Neural cell (in vitro differentiated cells): ENCODE measurements at regions not wholly inside any gene's neighbourhood (a gene's known extent, or its start where the extent isn't known, plus 50 kb on each side); places are given as distances from the start of the nearest gene placed in this dataset.

Experiments used
- H2AFZ ChIP-seq: fragments of 200-600, 300-800 bp; sonication (generic), shearing (Covaris generic); 2 replicates; pipeline ENCODE4 v1.6.0; 2014; ENCODE audit warnings: low read depth, mild to moderate bottlenecking, antibody characterized with exemption, low read length, moderate library complexity
- H3F3A ChIP-seq: fragments of 200-600 bp; shearing (Covaris generic); 2 replicates; pipeline ENCODE4 v1.6.1; 2016; ENCODE audit warnings: mild to moderate bottlenecking, moderate library complexity, mixed read lengths, antibody characterized with exemption, low read length; ENCODE audit not compliant: insufficient read depth, poor library complexity, severe bottlenecking
- H3K27ac ChIP-seq: fragments of 200-600, 300-800 bp; sonication (generic), shearing (Covaris generic); 2 replicates; pipeline ENCODE4 v1.5.1; 2014; ENCODE audit warnings: mild to moderate bottlenecking, low read length, moderate library complexity
- H3K27me3 ChIP-seq: fragments of 300-800, 200-600 bp; sonication (generic), shearing (Covaris generic); 2 replicates; pipeline ENCODE4 v1.6.0; 2014; ENCODE audit warnings: mild to moderate bottlenecking, low read depth, low read length, moderate library complexity; ENCODE audit not compliant: insufficient read depth
- H3K36me3 ChIP-seq: fragments of 300-800, 200-600 bp; sonication (generic), shearing (Covaris generic); 2 replicates; pipeline ENCODE4 v1.5.1; 2014; ENCODE audit warnings: mild to moderate bottlenecking, antibody characterized with exemption, low read length, moderate library complexity; ENCODE audit not compliant: insufficient read depth
- H3K4me2 ChIP-seq: fragments of 300-800, 200-600 bp; sonication (generic), shearing (Covaris generic); 2 replicates; pipeline ENCODE4 v1.6.0; 2014; ENCODE audit warnings: mild to moderate bottlenecking, low read length
- H3K4me3 ChIP-seq: fragments of 300-800, 200-600 bp; sonication (generic), shearing (Covaris generic); 2 replicates; pipeline ENCODE4 v1.5.1; 2014; ENCODE audit warnings: mild to moderate bottlenecking, low read length, moderate library complexity
- H3K79me2 ChIP-seq: fragments of 200-600 bp; shearing (Covaris generic); replicated peaks from 2 replicates; pipeline ENCODE4 v1.6.0; 2014; ENCODE audit warnings: mild to moderate bottlenecking, low read length, moderate library complexity; ENCODE audit not compliant: insufficient read depth
- H3K9ac ChIP-seq: fragments of 300-800, 200-600 bp; sonication (generic), shearing (Covaris generic); 2 replicates; pipeline ENCODE4 v1.6.1; 2016; ENCODE audit warnings: mild to moderate bottlenecking, low read length, mixed read lengths
- H3K9me2 ChIP-seq: fragments of 200-600 bp; shearing (Covaris generic); 2 replicates; pipeline ENCODE4 v1.6.1; 2016; ENCODE audit warnings: mild to moderate bottlenecking, low read length, mixed read lengths; ENCODE audit not compliant: insufficient read depth
- H3K9me3 ChIP-seq: fragments of 200-600, 300-800 bp; sonication (generic), shearing (Covaris generic); 2 replicates; pipeline ENCODE4 v1.6.1; 2016; ENCODE audit warnings: mild to moderate bottlenecking, mixed run types, low read length, moderate library complexity, mixed read lengths
- H4K20me1 ChIP-seq: fragments of 200-600 bp; shearing (Covaris generic); 2 replicates; pipeline ENCODE4 v1.6.1; 2016; ENCODE audit warnings: mild to moderate bottlenecking, mixed run types; ENCODE audit not compliant: insufficient read depth
- CTCF ChIP-seq: fragments of 450-650 bp; IDR thresholded peaks from 2 replicates; pipeline ENCODE4 v1.5.1; 2014; ENCODE audit warnings: antibody characterized with exemption, mild to moderate bottlenecking, moderate library complexity; ENCODE audit not compliant: poor library complexity, severe bottlenecking
- EP300 ChIP-seq: fragments of 450-650 bp; conservative IDR thresholded peaks from 2 replicates; pipeline ENCODE4 v1.6.1; 2014; ENCODE audit warnings: antibody characterized with exemption, mild to moderate bottlenecking, moderate library complexity; ENCODE audit not compliant: poor library complexity, severe bottlenecking
- EZH2 ChIP-seq: fragments of 200-600, 300-800 bp; shearing (Covaris generic), sonication (generic); IDR thresholded peaks from 2 replicates; pipeline ENCODE4 v1.6.1; 2014; ENCODE audit warnings: antibody characterized with exemption, low read length, borderline replicate concordance, mild to moderate bottlenecking; ENCODE audit not compliant: insufficient read depth, poor library complexity, severe bottlenecking
- MXI1 ChIP-seq: fragments of 450-650 bp; conservative IDR thresholded peaks from 2 replicates; pipeline ENCODE4 v1.6.1; 2014; ENCODE audit warnings: antibody characterized with exemption, mild to moderate bottlenecking; ENCODE audit not compliant: poor library complexity, severe bottlenecking
- POLR2AphosphoS5 ChIP-seq: IDR thresholded peaks from 2 replicates; pipeline ENCODE4 v1.6.1; 2012
- RAD21 ChIP-seq: fragments of 450-650 bp; conservative IDR thresholded peaks from 2 replicates; pipeline ENCODE4 v1.6.1; 2014; ENCODE audit warnings: antibody characterized with exemption, mild to moderate bottlenecking, moderate library complexity
- REST ChIP-seq: IDR thresholded peaks from 2 replicates; pipeline ENCODE4 v1.6.1; 2012; ENCODE audit warnings: borderline replicate concordance
- SMC3 ChIP-seq: fragments of 450-650 bp; conservative IDR thresholded peaks from 2 replicates; pipeline ENCODE4 v1.6.1; 2014; ENCODE audit warnings: antibody characterized with exemption, mild to moderate bottlenecking, moderate library complexity; ENCODE audit not compliant: poor library complexity
- TAF1 ChIP-seq: IDR thresholded peaks from 2 replicates; pipeline ENCODE4 v1.6.1; 2012; ENCODE audit warnings: low read depth

DNA sequence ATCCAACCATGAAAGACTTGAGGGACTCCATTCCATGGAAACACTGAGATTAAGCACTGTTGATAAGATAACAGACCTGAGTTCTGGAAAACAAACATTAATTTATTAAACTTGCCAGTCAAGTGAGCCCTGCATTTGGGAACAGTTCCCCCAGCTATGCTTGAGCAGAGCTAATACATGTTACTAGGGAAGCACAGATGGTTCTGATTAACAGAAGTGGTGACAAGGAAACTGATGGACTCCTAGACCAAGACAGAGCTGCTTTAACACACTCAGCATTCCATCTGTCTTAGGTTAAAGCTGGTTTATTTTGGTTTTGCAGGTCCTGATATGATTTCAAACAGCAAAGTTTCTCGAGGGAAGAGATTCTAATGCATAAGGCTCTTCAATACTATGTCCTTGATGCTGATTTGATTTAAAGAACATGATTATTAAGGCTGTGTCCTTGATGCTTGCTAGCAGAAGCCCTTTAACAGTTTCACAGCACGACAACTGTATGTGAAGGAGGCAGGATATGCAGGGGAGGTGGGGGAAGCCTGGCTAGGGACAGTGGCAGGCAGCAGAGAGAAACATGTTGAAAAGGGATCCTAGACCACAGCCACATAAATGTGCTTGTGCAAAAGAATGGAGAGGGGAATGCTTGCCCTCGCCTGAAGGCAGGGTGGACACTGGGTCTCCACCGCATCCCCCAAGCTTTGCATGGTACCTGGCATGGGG is 66.2 kb downstream of the ACTBL2 start:
- H3K4me3 ChIP-seq, result no peak overlapping the region
- peak overlapping the region; percentile 22 for H2AFZ ChIP-seq
- H3K9ac ChIP-seq, result peak overlapping the region; percentile 74
- no peak overlapping the region for H3K4me2 ChIP-seq
- H4K20me1 ChIP-seq, result no peaks in the 10 kb centered on the region
- no peaks in the 10 kb centered on the region for H3K27me3 ChIP-seq
- peaks cover 17% of the 10 kb centered on the region for H3F3A ChIP-seq
- no peaks in the 10 kb centered on the region for H3K79me2 ChIP-seq
- H3K36me3 ChIP-seq, result no peaks in the 10 kb centered on the region
- H3K27ac ChIP-seq, result peak overlapping the region; percentile 98
- no peaks in the 10 kb centered on the region for H3K9me2 ChIP-seq
- TF ChIP-seq SMC3 (no peak), TAF1 (no peak), RAD21 (no peak), POLR2AphosphoS5 (no peak), EP300 (no peak), EZH2 (no peak), REST (no peak), MXI1 (no peak), CTCF (no peak)
- no peaks in the 10 kb centered on the region for H3K9me3 ChIP-seq

DNA sequence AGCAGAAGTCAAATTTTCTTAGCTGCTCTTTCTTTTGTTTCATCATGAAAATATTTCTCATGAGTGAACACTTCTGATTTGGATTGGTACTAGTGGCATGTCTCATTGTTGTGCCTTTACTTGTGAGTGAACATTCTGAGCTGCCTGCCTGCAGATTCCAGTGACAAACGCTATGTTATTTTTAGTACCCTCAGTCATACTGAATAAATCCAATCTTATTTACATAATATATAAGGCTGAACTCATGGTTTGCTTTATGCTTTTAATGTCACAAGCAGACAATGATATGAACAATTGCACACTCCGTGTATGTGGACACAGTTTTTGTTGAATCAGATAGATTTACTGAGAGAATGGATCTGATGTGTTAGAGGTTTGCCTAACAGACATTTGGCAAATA is 67.8 kb downstream of the ACTBL2 start:
- Histone ChIP-seq H3K27ac (peak overlapping the region; percentile 98), H3K79me2 (no peaks in the 10 kb centered on the region), H3K9me2 (no peaks in the 10 kb centered on the region), H4K20me1 (no peaks in the 10 kb centered on the region), H3K27me3 (no peaks in the 10 kb centered on the region), H3K9ac (peak overlapping the region; percentile 74), H2AFZ (no peak overlapping the region), H3K4me2 (peak overlapping the region; percentile 42), H3K36me3 (no peaks in the 10 kb centered on the region), H3K4me3 (peak overlapping the region; percentile 52), H3F3A (peaks cover 17% of the 10 kb centered on the region), H3K9me3 (no peaks in the 10 kb centered on the region)
- TF ChIP-seq SMC3 (no peak), CTCF (no peak), RAD21 (peak; percentile 15), MXI1 (no peak), EZH2 (no peak), EP300 (peak; percentile 68), TAF1 (no peak), REST (peak; percentile 50), POLR2AphosphoS5 (peak; percentile 51)
